H9 (cell line): ENCODE measurements at regions not wholly inside any gene's neighbourhood (a gene's known extent, or its start where the extent isn't known, plus 50 kb on each side); places are given as distances from the start of the nearest gene placed in this dataset.

Source experiments
- DNase-seq: peaks from one replicate; pipeline ENCODE4 v3.0.0-alpha.2; 2017
- H2AFZ ChIP-seq: one replicate; pipeline ENCODE4 v1.6.1; 2013; ENCODE audit warnings: mild to moderate bottlenecking, low read length, control low read depth, moderate library complexity
- H2AK5ac ChIP-seq: 2 replicates; pipeline ENCODE4 v1.6.1; 2013; ENCODE audit warnings: low read length, control low read depth, mixed read lengths; ENCODE audit not compliant: insufficient read length
- H2BK120ac ChIP-seq: one replicate; pipeline ENCODE4 v1.6.1; 2013; ENCODE audit warnings: low read depth, mild to moderate bottlenecking, low read length, control low read depth, inconsistent platforms; ENCODE audit not compliant: poor library complexity, severe bottlenecking
- H2BK12ac ChIP-seq: 2 replicates; pipeline ENCODE4 v1.6.1; 2013; ENCODE audit warnings: low read length, control low read depth, mixed read lengths, low read depth; ENCODE audit not compliant: insufficient read length
- H2BK15ac ChIP-seq: 2 replicates; pipeline ENCODE4 v1.6.1; 2013; ENCODE audit warnings: low read depth, low read length, control low read depth
- H2BK20ac ChIP-seq: one replicate; pipeline ENCODE4 v1.6.1; 2013; ENCODE audit warnings: low read depth, mild to moderate bottlenecking, low read length, control low read depth, inconsistent platforms; ENCODE audit not compliant: poor library complexity, severe bottlenecking
- H2BK5ac ChIP-seq: 2 replicates; pipeline ENCODE4 v1.6.1; 2013; ENCODE audit warnings: low read length, control low read depth, mixed read lengths; ENCODE audit not compliant: insufficient read length
- H3K14ac ChIP-seq: 2 replicates; pipeline ENCODE4 v1.6.1; 2013; ENCODE audit warnings: low read length, control low read depth; ENCODE audit not compliant: insufficient read depth
- H3K18ac ChIP-seq: 2 replicates; pipeline ENCODE4 v1.6.1; 2013; ENCODE audit warnings: low read depth, mild to moderate bottlenecking, mixed read lengths, low read length, control low read depth; ENCODE audit not compliant: insufficient read length
- H3K23ac ChIP-seq: 2 replicates; pipeline ENCODE4 v1.6.1; 2013; ENCODE audit warnings: low read length, control low read depth, mixed read lengths, low read depth; ENCODE audit not compliant: insufficient read length
- H3K23me2 ChIP-seq: 2 replicates; pipeline ENCODE4 v1.6.1; 2013; ENCODE audit warnings: low read depth, mild to moderate bottlenecking, mixed read lengths, low read length, control low read depth; ENCODE audit not compliant: insufficient read length, poor library complexity, severe bottlenecking
- H3K27ac ChIP-seq: 2 replicates; pipeline ENCODE4 v1.5.1; 2013; ENCODE audit warnings: low read length, control low read depth, mixed read lengths, low read depth; ENCODE audit not compliant: insufficient read length
- H3K27me3 ChIP-seq: 2 replicates; pipeline ENCODE4 v1.6.1; 2013; ENCODE audit warnings: low read length, control low read depth, inconsistent platforms; ENCODE audit not compliant: insufficient read depth
- H3K4ac ChIP-seq: 2 replicates; pipeline ENCODE4 v1.6.1; 2013; ENCODE audit warnings: low read depth, mild to moderate bottlenecking, control low read depth, inconsistent platforms, low read length, moderate library complexity
- H3K4me1 ChIP-seq: 2 replicates; pipeline ENCODE4 v1.6.1; 2013; ENCODE audit warnings: low read length, control low read depth, inconsistent platforms; ENCODE audit not compliant: insufficient read depth
- H3K4me2 ChIP-seq: 2 replicates; pipeline ENCODE4 v1.6.1; 2013; ENCODE audit warnings: low read length, control low read depth, mixed read lengths; ENCODE audit not compliant: insufficient read length, insufficient read depth
- H3K56ac ChIP-seq: 2 replicates; pipeline ENCODE4 v1.6.1; 2013; ENCODE audit warnings: low read depth, mild to moderate bottlenecking, mixed read lengths, low read length, control low read depth; ENCODE audit not compliant: insufficient read length
- H3K79me1 ChIP-seq: 2 replicates; pipeline ENCODE4 v1.6.1; 2013; ENCODE audit warnings: low read depth, mild to moderate bottlenecking, moderate library complexity, low read length, control low read depth, inconsistent platforms; ENCODE audit not compliant: insufficient read depth, poor library complexity, severe bottlenecking
- H3K79me2 ChIP-seq: 2 replicates; pipeline ENCODE4 v1.6.1; 2013; ENCODE audit warnings: low read length, control low read depth, inconsistent platforms; ENCODE audit not compliant: insufficient read depth
- H3K9ac ChIP-seq: 2 replicates; pipeline ENCODE4 v1.6.1; 2013; ENCODE audit warnings: low read length, control low read depth, mixed read lengths; ENCODE audit not compliant: insufficient read length; ENCODE audit errors: extremely low read depth
- H3K9me3 ChIP-seq: one replicate; pipeline ENCODE4 v1.6.1; 2013; ENCODE audit warnings: low read depth, low read length, inconsistent platforms; ENCODE audit not compliant: control insufficient read depth
- H3T11ph ChIP-seq: one replicate; pipeline ENCODE4 v1.6.1; 2013; ENCODE audit warnings: mild to moderate bottlenecking, low read length, control low read depth, inconsistent platforms
- H4K20me1 ChIP-seq: one replicate; pipeline ENCODE4 v1.6.1; 2013; ENCODE audit not compliant: control insufficient read depth, insufficient read length, insufficient read depth
- H4K5ac ChIP-seq: 2 replicates; pipeline ENCODE4 v1.6.1; 2013; ENCODE audit warnings: low read depth, mild to moderate bottlenecking, mixed read lengths, low read length, control low read depth; ENCODE audit not compliant: insufficient read length
- H4K8ac ChIP-seq: replicated peaks from 2 replicates; pipeline ENCODE4 v1.6.1; 2013; ENCODE audit warnings: low read length, control low read depth, mixed read lengths, low read depth; ENCODE audit not compliant: insufficient read length
- H4K91ac ChIP-seq: 2 replicates; pipeline ENCODE4 v1.6.1; 2013; ENCODE audit warnings: low read depth, mild to moderate bottlenecking, moderate library complexity, mixed read lengths, low read length, control low read depth; ENCODE audit not compliant: insufficient read length
- H3K27ac Mint-ChIP-seq, 3 experiments: 2 replicates in 2 of 3; 3 replicates in 1 of 3; pipeline ENCODE4 v1.8.0; 2020 to 2021; ENCODE audit warnings: mixed read lengths in 3 of 3, mild to moderate bottlenecking in 1 of 3, moderate library complexity in 1 of 3
- H3K27me3 Mint-ChIP-seq: 2 replicates; pipeline ENCODE4 v1.8.0; 2021; ENCODE audit warnings: low read depth, mild to moderate bottlenecking, moderate library complexity, mixed read lengths
- H3K36me3 Mint-ChIP-seq, 3 experiments: 2 replicates in 2 of 3; 3 replicates in 1 of 3; pipeline ENCODE4 v1.8.0; 2020 to 2021; ENCODE audit warnings: low read depth in 3 of 3, mixed read lengths in 3 of 3; ENCODE audit not compliant: insufficient read depth in 1 of 3
- H3K4me1 Mint-ChIP-seq, 2 experiments: 2 replicates each; pipeline ENCODE4 v1.8.0; 2020; ENCODE audit warnings: mixed read lengths in 2 of 2
- H3K4me3 Mint-ChIP-seq, 2 experiments: 2 replicates in 1 of 2; 3 replicates in 1 of 2; pipeline ENCODE4 v1.8.0; 2020 to 2021; ENCODE audit warnings: mild to moderate bottlenecking in 2 of 2, mixed read lengths in 2 of 2, moderate library complexity in 1 of 2
- H3K9me3 Mint-ChIP-seq, 2 experiments: 2 replicates in 1 of 2; 3 replicates in 1 of 2; pipeline ENCODE4 v1.8.0; 2020; ENCODE audit warnings: mild to moderate bottlenecking in 2 of 2, mixed read lengths in 2 of 2, moderate library complexity in 1 of 2
- CTCF ChIP-seq: fragments of 200-600 bp; sonication (generic); conservative IDR thresholded peaks from 3 replicates; pipeline ENCODE4 v1.8.0; 2021; ENCODE audit warnings: antibody characterized with exemption, mild to moderate bottlenecking
- WGBS: extraction: QIAGEN DNeasy Blood & Tissue Kit; methylation state at CpG from one replicate; pipeline ENCODE4 v1.1.7; 2013; ENCODE audit warnings: missing lambda C conversion rate, low lambda C conversion rate, mixed read lengths; ENCODE audit not compliant: insufficient read length; ENCODE audit errors: extremely low coverage; 5-methylcytosine and 5-hydroxymethylcytosine counted together

DNA sequence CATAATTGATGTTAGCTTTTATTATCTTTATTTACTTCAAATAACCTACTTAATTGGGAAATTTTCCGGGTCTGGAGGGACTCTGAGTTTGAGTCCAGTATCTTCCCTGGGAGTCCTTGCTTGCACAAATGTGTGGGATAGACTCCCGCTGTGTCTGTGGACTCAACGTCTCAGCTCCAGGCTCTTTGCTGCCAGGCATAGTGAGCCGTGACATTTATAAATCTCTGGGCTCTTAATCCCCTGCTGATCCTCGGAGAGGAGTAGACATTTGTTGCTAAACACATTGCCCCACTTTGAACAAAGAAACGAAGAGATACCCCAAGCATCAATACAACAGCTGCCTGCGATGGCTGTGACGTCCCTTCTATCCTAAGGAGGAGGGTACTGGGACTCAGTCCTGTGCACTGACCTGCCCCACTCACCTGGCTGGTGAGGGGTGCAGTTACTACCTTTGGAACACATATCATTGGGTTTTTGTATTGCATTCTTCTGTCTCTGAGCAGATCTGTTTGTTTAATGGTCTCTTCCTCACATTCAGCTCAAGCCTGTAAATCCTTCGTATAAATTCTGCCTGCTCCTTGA lies 316.9 kb downstream of the HAPSTR1 start:
- no peak for TF ChIP-seq CTCF
- H3K4me1 Mint-ChIP-seq: peaks cover 11 to 12% of the 10 kb centered on the region in 2 experiments; a peak in 3 of 4 replicates
- no CpG with 5 or more reads among the region's 9 CpGs for WGBS

More for the DNA sequence above, 316.9 kb downstream of the HAPSTR1 start:
- DNase-seq: no peak
- Mint-ChIP-seq H3K36me3 (no peaks in the 10 kb centered on the region; a peak in 1 of 7 replicates), H3K27me3 (no peaks in the 10 kb centered on the region), H3K4me3 (no peak overlapping the region), H3K9me3 (no peaks in the 10 kb centered on the region), H3K27ac (no peak overlapping the region)
- H3K18ac ChIP-seq: no peak overlapping the region
- peaks cover 2% of the 10 kb centered on the region for H4K20me1 ChIP-seq
- H3K79me1 ChIP-seq: no peaks in the 10 kb centered on the region
- H2AK5ac ChIP-seq: no peak overlapping the region
- H2BK12ac ChIP-seq: no peak overlapping the region
- H3K9me3 ChIP-seq: no peaks in the 10 kb centered on the region
- no peak overlapping the region for H3K56ac ChIP-seq
- no peak overlapping the region for H3K9ac ChIP-seq
- H3K4ac ChIP-seq: no peak overlapping the region
- H4K91ac ChIP-seq: no peak overlapping the region
- H3T11ph ChIP-seq: no peak overlapping the region
- no peaks in the 10 kb centered on the region for H3K23me2 ChIP-seq
- H3K27ac ChIP-seq: no peak overlapping the region
- no peak overlapping the region for H3K4me2 ChIP-seq
- H3K79me2 ChIP-seq: 0 out of 2 replicates have a peak, but pooled peaks cover 2% of the 10 kb centered on the region
- H3K27me3 ChIP-seq: peaks cover 3% of the 10 kb centered on the region; the same call in 1 of the 2 replicates
- no peak overlapping the region for H2AFZ ChIP-seq
- no peak overlapping the region for H2BK120ac ChIP-seq
- no peak overlapping the region for H2BK5ac ChIP-seq
- no peak overlapping the region for H4K5ac ChIP-seq
- H4K8ac ChIP-seq: no peak overlapping the region
- H3K23ac ChIP-seq: no peak overlapping the region
- H3K4me1 ChIP-seq: no peaks in the 10 kb centered on the region
- H3K14ac ChIP-seq: no peak overlapping the region
- no peak overlapping the region for H2BK20ac ChIP-seq
- H2BK15ac ChIP-seq: no peak overlapping the region
